OCI-LY7 (cell line): ENCODE measurements at regions not wholly inside any gene's neighbourhood (a gene's known extent, or its start where the extent isn't known, plus 50 kb on each side); places are given as distances from the start of the nearest gene placed in this dataset.

ENCODE experiments used
- BruUV-seq: library from RNA; stranded (reverse); fragments of 400-500 nt; replicated peaks from 2 replicates; lab custom pipeline; 2021; lab: Mats Ljungman, UMichigan
- CTCF ChIA-PET: fragments of 300-600 bp; sonication (Branson Sonifier 250); formaldehyde crosslinking; loops from one replicate; lab custom pipeline; 2022; ENCODE audit warnings: antibody characterized with exemption; ENCODE audit not compliant: unreplicated experiment; lab: Charles Lee
- POLR2A ChIA-PET: fragments of 300-600 bp; sonication (Branson Sonifier 250); formaldehyde crosslinking; loops from one replicate; lab custom pipeline; 2022; ENCODE audit warnings: antibody characterized with exemption; lab: Charles Lee
- DNase-seq: peaks from one replicate; pipeline ENCODE4 v3.0.0-alpha.2; 2015; ENCODE audit warnings: low spot score
- H2AFZ ChIP-seq: fragments of 200-600 bp; sonication (generic), shearing (Covaris generic); 2 replicates; pipeline ENCODE4 v1.6.1; 2014; ENCODE audit warnings: mild to moderate bottlenecking, antibody characterized with exemption, low read length, moderate library complexity
- H3K27ac ChIP-seq: fragments of 200-600 bp; sonication (generic); 2 replicates; pipeline ENCODE4 v1.5.1; 2014; ENCODE audit warnings: mixed run types, low read depth, mild to moderate bottlenecking, moderate library complexity, low read length, inconsistent platforms; ENCODE audit not compliant: poor library complexity, severe bottlenecking
- H3K36me3 ChIP-seq: fragments of 200-600 bp; sonication (generic); 2 replicates; pipeline ENCODE4 v1.6.1; 2014; ENCODE audit warnings: mild to moderate bottlenecking, antibody characterized with exemption, low read length, moderate library complexity, mixed read lengths; ENCODE audit not compliant: insufficient read depth
- H3K4me1 ChIP-seq: fragments of 200-600 bp; sonication (generic); 2 replicates; pipeline ENCODE4 v1.5.1; 2014; ENCODE audit warnings: mild to moderate bottlenecking, low read length; ENCODE audit not compliant: insufficient read depth, poor library complexity, severe bottlenecking
- H3K4me2 ChIP-seq: fragments of 200-600 bp; sonication (generic); 2 replicates; pipeline ENCODE4 v1.6.1; 2014; ENCODE audit warnings: mild to moderate bottlenecking, low read length
- H3K4me3 ChIP-seq: fragments of 200-600 bp; sonication (generic); 2 replicates; pipeline ENCODE4 v1.5.1; 2014; ENCODE audit warnings: mild to moderate bottlenecking, low read depth, low read length; ENCODE audit not compliant: poor library complexity, severe bottlenecking
- H3K79me2 ChIP-seq: fragments of 200-600 bp; sonication (generic); 2 replicates; pipeline ENCODE4 v1.6.1; 2016; ENCODE audit warnings: low read depth, mild to moderate bottlenecking, low read length, moderate library complexity, mixed read lengths; ENCODE audit not compliant: insufficient read depth
- H3K9me2 ChIP-seq: fragments of 200-600 bp; sonication (generic); 2 replicates; pipeline ENCODE4 v1.6.1; 2016; ENCODE audit warnings: mild to moderate bottlenecking, low read length, mixed read lengths; ENCODE audit not compliant: insufficient read depth
- H3K9me3 ChIP-seq: fragments of 200-600 bp; sonication (generic); 2 replicates; pipeline ENCODE4 v1.6.1; 2014; ENCODE audit warnings: mild to moderate bottlenecking, mixed run types, low read length, mixed read lengths
- H4K20me1 ChIP-seq: fragments of 200-600 bp; sonication (generic); 2 replicates; pipeline ENCODE4 v1.6.1; 2014; ENCODE audit warnings: mild to moderate bottlenecking, antibody characterized with exemption, low read length, moderate library complexity, mixed read lengths; ENCODE audit not compliant: insufficient read depth
- EZH2phosphoT487 ChIP-seq: fragments of 200-600 bp; sonication (generic); IDR thresholded peaks from 2 replicates; pipeline ENCODE4 v1.6.1; 2018; ENCODE audit warnings: low read depth, borderline replicate concordance, mild to moderate bottlenecking, mixed run types, antibody characterized with exemption, low read length, moderate library complexity, mixed read lengths
- intact Hi-C: fragments of 100-400 bp; cut with micrococcal nuclease; formaldehyde crosslinking; loops from one replicate; pipeline ENCODE4 v1.10.0; 2022; ENCODE audit not compliant: unreplicated experiment
- TF ChIP-seq, protein P1 (sequence below): fragments of 200-600 bp; sonication (generic); conservative IDR thresholded peaks from 2 replicates; pipeline ENCODE4 v1.5.1; 2014; ENCODE audit warnings: mild to moderate bottlenecking, antibody characterized with exemption, low read length, moderate library complexity, mixed read lengths

DNA sequence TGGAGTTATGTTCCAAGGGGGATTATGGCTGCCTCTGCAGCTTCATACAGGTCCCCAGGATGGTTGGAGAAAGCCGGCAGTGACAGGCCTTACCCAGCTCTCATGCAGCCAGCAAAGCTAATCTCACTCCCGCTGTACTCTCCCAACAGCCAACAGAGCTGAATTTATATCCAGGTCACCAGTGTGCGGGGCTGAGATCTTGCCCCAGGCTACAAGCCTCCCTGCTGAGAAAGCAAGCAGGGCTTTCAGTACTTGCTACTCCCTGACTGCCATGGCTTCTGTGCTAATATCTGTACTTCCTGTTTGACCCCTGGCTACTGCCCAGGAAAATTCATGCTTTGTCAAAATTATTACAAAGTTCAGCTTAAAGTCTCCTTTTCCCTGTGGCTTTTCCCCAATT, 92.9 kb downstream of the ATP23 start:
- ChIA-PET CTCF (no interaction called here), POLR2A (no interaction called here)
- Histone ChIP-seq H3K4me1 (no peaks in the 10 kb centered on the region), H3K27ac (no peak overlapping the region), H3K36me3 (no peaks in the 10 kb centered on the region), H3K79me2 (no peaks in the 10 kb centered on the region), H3K9me2 (no peaks in the 10 kb centered on the region), H3K4me3 (no peak overlapping the region), H3K9me3 (peaks cover 14% of the 10 kb centered on the region; the same call in 1 of the 2 replicates), H4K20me1 (no peaks in the 10 kb centered on the region), H2AFZ (no peak overlapping the region), H3K4me2 (no peak overlapping the region)
- BruUV-seq = no TSS peak
- no peak for TF ChIP-seq EZH2phosphoT487
- TF ChIP-seq, protein P1, sequence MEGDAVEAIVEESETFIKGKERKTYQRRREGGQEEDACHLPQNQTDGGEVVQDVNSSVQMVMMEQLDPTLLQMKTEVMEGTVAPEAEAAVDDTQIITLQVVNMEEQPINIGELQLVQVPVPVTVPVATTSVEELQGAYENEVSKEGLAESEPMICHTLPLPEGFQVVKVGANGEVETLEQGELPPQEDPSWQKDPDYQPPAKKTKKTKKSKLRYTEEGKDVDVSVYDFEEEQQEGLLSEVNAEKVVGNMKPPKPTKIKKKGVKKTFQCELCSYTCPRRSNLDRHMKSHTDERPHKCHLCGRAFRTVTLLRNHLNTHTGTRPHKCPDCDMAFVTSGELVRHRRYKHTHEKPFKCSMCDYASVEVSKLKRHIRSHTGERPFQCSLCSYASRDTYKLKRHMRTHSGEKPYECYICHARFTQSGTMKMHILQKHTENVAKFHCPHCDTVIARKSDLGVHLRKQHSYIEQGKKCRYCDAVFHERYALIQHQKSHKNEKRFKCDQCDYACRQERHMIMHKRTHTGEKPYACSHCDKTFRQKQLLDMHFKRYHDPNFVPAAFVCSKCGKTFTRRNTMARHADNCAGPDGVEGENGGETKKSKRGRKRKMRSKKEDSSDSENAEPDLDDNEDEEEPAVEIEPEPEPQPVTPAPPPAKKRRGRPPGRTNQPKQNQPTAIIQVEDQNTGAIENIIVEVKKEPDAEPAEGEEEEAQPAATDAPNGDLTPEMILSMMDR = no peak
- intact Hi-C loops = no loop called here
- DNase-seq = no peak

DNA sequence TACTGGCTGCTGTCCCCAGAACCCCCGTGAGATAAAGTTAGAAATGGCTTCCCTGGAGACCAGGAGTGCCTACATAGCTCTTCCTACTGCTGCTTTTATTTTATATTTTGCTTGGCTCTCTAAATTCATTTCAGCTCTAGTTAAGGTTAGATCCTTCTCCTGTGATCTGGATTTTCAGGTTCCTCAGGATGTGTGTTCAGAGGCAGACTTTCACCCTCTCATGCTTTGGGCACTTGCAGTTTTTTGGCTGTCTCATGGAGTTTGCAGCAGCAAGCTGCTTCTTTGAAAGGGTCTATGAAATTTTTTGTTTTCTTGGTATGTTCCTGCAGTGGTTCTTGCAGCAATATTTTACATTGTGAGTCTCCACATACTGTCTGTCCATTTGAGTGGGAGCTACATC, 93.3 kb downstream of the ATP23 start:
- ChIA-PET CTCF (no interaction called here), POLR2A (no interaction called here)
- Histone ChIP-seq H3K4me2 (no peak overlapping the region), H3K79me2 (no peaks in the 10 kb centered on the region), H3K9me3 (peaks cover 14% of the 10 kb centered on the region; the same call in 1 of the 2 replicates), H3K4me1 (no peaks in the 10 kb centered on the region), H4K20me1 (no peaks in the 10 kb centered on the region), H2AFZ (no peak overlapping the region), H3K27ac (no peak overlapping the region), H3K9me2 (no peaks in the 10 kb centered on the region), H3K4me3 (no peak overlapping the region), H3K36me3 (no peaks in the 10 kb centered on the region)
- TF ChIP-seq, protein P1 = no peak
- no peak for TF ChIP-seq EZH2phosphoT487
- no peak for DNase-seq
- intact Hi-C loops = no loop called here
- no TSS peak for BruUV-seq

DNA sequence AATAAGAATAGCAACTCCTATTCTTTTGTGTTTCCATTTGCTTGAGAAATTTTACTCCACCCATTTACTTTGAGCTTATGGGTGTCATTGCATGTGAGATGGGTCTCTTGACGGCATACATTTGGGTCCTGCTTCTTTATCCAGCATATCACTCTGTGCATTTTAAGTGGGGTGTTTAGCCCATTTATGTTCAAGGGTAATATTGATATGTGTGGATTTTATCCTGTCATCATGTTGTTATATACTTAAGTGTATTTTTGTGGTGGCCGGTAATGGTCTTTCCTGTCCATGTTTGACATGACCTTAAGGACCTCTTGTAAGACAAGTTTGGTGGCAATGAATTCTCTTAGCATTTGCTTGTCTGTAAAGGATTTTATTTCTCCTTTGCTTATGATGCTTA, 100.1 kb downstream of the ATP23 start:
- Histone ChIP-seq H3K9me2 (no peaks in the 10 kb centered on the region), H3K79me2 (no peaks in the 10 kb centered on the region), H3K4me2 (no peak overlapping the region), H3K9me3 (0 out of 2 replicates have a peak, but pooled peaks cover 5% of the 10 kb centered on the region), H4K20me1 (no peaks in the 10 kb centered on the region), H3K4me1 (no peaks in the 10 kb centered on the region), H3K36me3 (no peaks in the 10 kb centered on the region), H3K27ac (no peak overlapping the region), H2AFZ (no peak overlapping the region), H3K4me3 (no peak overlapping the region)
- no peak for TF ChIP-seq EZH2phosphoT487
- TF ChIP-seq, protein P1 = no peak
- CTCF ChIA-PET = no interaction called here
- intact Hi-C loops = no loop called here
- BruUV-seq = no TSS peak
- DNase-seq = no peak
- POLR2A ChIA-PET = no interaction called here
